ENCODE measurements at regions not wholly inside any gene's neighbourhood (a gene's known extent, or its start where the extent isn't known, plus 50 kb on each side); places are given as distances from the start of the nearest gene placed in this dataset.

DNA sequence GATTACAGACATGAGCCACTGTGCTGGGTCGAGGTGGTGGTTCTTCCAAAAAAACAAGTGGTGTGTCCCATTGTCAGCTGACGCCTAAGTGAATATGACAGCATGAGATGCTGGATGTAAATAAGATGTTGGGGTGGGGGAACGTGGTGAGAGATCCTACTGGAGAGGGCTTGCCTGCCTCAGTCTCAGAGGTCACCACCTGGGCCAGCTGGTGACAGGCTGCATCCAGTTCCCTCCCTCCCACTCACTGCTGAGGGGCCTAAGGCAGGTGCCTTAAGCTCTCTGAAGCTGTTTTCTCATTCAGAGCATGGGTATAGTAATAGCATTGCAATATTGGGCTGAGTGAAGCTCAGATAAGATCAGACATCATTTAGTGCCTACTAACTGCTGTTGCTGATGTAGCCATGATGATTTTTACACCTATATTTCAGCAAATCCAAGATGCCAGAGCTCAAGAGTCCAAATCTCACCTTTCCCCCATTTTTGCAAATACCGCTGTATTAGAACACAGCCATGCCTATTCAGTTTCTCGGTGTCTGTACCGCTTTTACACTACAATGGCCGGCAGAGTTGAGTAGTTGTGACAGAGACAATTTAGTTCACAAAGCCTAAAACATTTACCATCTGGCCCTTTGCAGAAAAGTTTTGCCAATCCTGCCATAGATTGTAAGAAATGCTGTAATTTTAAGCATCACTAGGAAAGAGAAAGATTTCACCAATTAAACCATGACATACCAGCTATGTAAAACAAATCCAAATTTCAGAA is 171.3 kb downstream of the ANKRD60 start:
- H4K5ac ChIP-seq (ENCODE audit: insufficient read length, low read depth, low read length) = no peak overlapping the region
- H2BK12ac ChIP-seq (ENCODE audit: low read depth, low read length) = no peak overlapping the region
- H3K9me3 ChIP-seq (ENCODE audit: insufficient read depth in 2 of 2, low read depth in 1 of 2, low read length in 1 of 2) = no peaks in the 10 kb centered on the region
- DNase-seq (ENCODE audit: low read depth in 1 of 2, low spot score in 2 of 2) (peak in 1 of 2 experiments; percentile 28), FAIRE-seq (no peak)
- no peak overlapping the region for H3K9ac ChIP-seq (replicated peaks in 1 of 4; ENCODE audit: extremely low read depth in 1 of 4, low read depth in 3 of 4, low read length in 3 of 4)
- H3K4me3 ChIP-seq (ENCODE audit: extremely low read depth in 1 of 4, insufficient read depth in 2 of 4, low read depth in 3 of 4, low read length in 4 of 4) = no peak overlapping the region
- H2AK5ac ChIP-seq (ENCODE audit: low read depth, low read length) = no peak overlapping the region
- POLR2A ChIA-PET (ENCODE audit: partially characterized antibody) = no interaction called here
- H3K18ac ChIP-seq (ENCODE audit: extremely low read depth, low read length) = no peak overlapping the region
- H3K4me1 ChIP-seq (replicated peaks in 1 of 4; ENCODE audit: control insufficient read depth in 3 of 4, insufficient read depth in 4 of 4, low read length in 3 of 4) = peaks cover 0 to 7% (median 2%) of the 10 kb centered on the region in 4 experiments; a peak in 3 of 7 replicates
- H2BK15ac ChIP-seq (ENCODE audit: low read length) = no peak overlapping the region
- H3K36me3 ChIP-seq (ENCODE audit: control insufficient read depth in 2 of 4, insufficient read depth in 4 of 4, low read length in 3 of 4) = no peaks in the 10 kb centered on the region
- no peak overlapping the region for H2AFZ ChIP-seq (ENCODE audit: low read length)
- CTCF ChIA-PET (ENCODE audit: partially characterized antibody) = interaction anchor here (0.6 to 3.1 kb wide), 8 partner anchors 9 to 593 kb away, joined by 3 to 10 read pairs (median 4); no protein-coding TSS in a partner anchor
- H2BK5ac ChIP-seq (ENCODE audit: low read depth, low read length) = no peak overlapping the region
- H2BK120ac ChIP-seq (replicated peaks; ENCODE audit: low read depth, low read length) = no peak overlapping the region
- H3K56ac ChIP-seq (replicated peaks; ENCODE audit: insufficient read length, low read depth, low read length) = no peak overlapping the region
- H3K27ac ChIP-seq (ENCODE audit: low read depth, low read length) = no peak overlapping the region
- no peaks in the 10 kb centered on the region for H3K79me2 ChIP-seq (ENCODE audit: control insufficient read depth in 1 of 2, insufficient read depth in 2 of 2, low read length in 2 of 2)
- no peak overlapping the region for H3K4me2 ChIP-seq (ENCODE audit: insufficient read depth in 1 of 2, low read depth in 2 of 2, low read length in 2 of 2)
- H3K27me3 ChIP-seq (replicated peaks in 1 of 4; ENCODE audit: control insufficient read depth in 3 of 4, extremely low read depth in 1 of 4, insufficient read depth in 3 of 4, low read length in 3 of 4) = no peaks in the 10 kb centered on the region
- no peaks in the 10 kb centered on the region; the same call in 1 of the 2 replicates for H3K79me1 ChIP-seq (ENCODE audit: low read depth, low read length)
- 0 out of 2 replicates have a peak overlapping the region, but pooled peaks have one; percentile 23 for H2BK20ac ChIP-seq (ENCODE audit: low read length)
- H3K23me2 ChIP-seq (ENCODE audit: low read depth, low read length) = no peaks in the 10 kb centered on the region
- no peaks in the 10 kb centered on the region for H4K20me1 ChIP-seq (replicated peaks in 1 of 2; ENCODE audit: control insufficient read depth in 1 of 2, insufficient read depth in 2 of 2, low read length in 2 of 2)
- no peak overlapping the region for H3K4ac ChIP-seq (replicated peaks; ENCODE audit: insufficient read length, low read depth, low read length)
- H4K91ac ChIP-seq (replicated peaks; ENCODE audit: insufficient read length, low read length) = no peak overlapping the region
- no peak overlapping the region for H3K23ac ChIP-seq (ENCODE audit: insufficient read length)
- no peak overlapping the region for H3K14ac ChIP-seq (ENCODE audit: insufficient read length)
- no peak overlapping the region for H4K8ac ChIP-seq (ENCODE audit: extremely low read depth, insufficient read depth, low read length)
- 87% methylated on average over 7 of the region's 7 CpGs; no CpG with 5 or more reads in 1 of the 2 experiments for WGBS, 2 experiments (ENCODE audit: extremely low coverage in 1 of 2, insufficient coverage in 1 of 2, insufficient read length in 1 of 2, insufficient replicate concordance in 2 of 2, low coverage in 1 of 2, low lambda C conversion rate in 2 of 2, missing lambda C conversion rate in 1 of 2)
- TF ChIP-seq HDAC2 (IDR thresholded peaks at IDR 0.05; ENCODE audit: borderline replicate concordance in 1 of 2, low read depth in 2 of 2, low read length in 2 of 2) = no peak
- no peak for TF ChIP-seq GABPA (IDR thresholded peaks at IDR 0.05; ENCODE audit: borderline replicate concordance, insufficient read depth, low read length)
- TF ChIP-seq TEAD4 (IDR thresholded peaks at IDR 0.05; ENCODE audit: low read depth, low read length) = no peak
- TF ChIP-seq CBX5 (IDR thresholded peaks at IDR 0.05; ENCODE audit: low read depth, low read length) = no peak
- no peak for TF ChIP-seq YY1 (IDR thresholded peaks at IDR 0.05; ENCODE audit: low read depth, low read length)
- no peak for TF ChIP-seq NRF1 (IDR thresholded peaks at IDR 0.05; ENCODE audit: low read depth, low read length)
- no peak for TF ChIP-seq JUND (IDR thresholded peaks at IDR 0.05; ENCODE audit: low read length)
- TF ChIP-seq CEBPB (IDR thresholded peaks at IDR 0.05; ENCODE audit: low read depth, low read length) = no peak
- no peak for TF ChIP-seq MAFK (IDR thresholded peaks at IDR 0.05; ENCODE audit: low read depth, low read length)
- no peak for TF ChIP-seq FOSL1 (IDR thresholded peaks at IDR 0.05; ENCODE audit: insufficient read depth, low read depth, low read length)
- TF ChIP-seq CHD2 (IDR thresholded peaks at IDR 0.05; ENCODE audit: low read length) = no peak
- TF ChIP-seq, protein P1, sequence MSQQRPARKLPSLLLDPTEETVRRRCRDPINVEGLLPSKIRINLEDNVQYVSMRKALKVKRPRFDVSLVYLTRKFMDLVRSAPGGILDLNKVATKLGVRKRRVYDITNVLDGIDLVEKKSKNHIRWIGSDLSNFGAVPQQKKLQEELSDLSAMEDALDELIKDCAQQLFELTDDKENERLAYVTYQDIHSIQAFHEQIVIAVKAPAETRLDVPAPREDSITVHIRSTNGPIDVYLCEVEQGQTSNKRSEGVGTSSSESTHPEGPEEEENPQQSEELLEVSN (IDR thresholded peaks at IDR 0.05) = no peak
- no peak for TF ChIP-seq KDM1A (IDR thresholded peaks at IDR 0.05; ENCODE audit: borderline replicate concordance, low read length)

All from H1 (cell line).